H1 (cell line): ENCODE measurements at regions not wholly inside any gene's neighbourhood (a gene's known extent, or its start where the extent isn't known, plus 50 kb on each side); places are given as distances from the start of the nearest gene placed in this dataset.

Experiments used
- CBX5 ChIP-seq: fragments of 300-800, 300-1000 bp; sonication (generic); IDR thresholded peaks from 2 replicates; pipeline ENCODE4 v1.7.1; 2016; ENCODE audit warnings: antibody characterized with exemption, low read length, low read depth
- CTCF ChIP-seq, 3 experiments: IDR thresholded peaks; 1 replicate in 2 of 3; 2 replicates in 1 of 3; pipeline versions ENCODE4 v1.5.1 to v1.6.1; 2011; ENCODE audit warnings: low read length in 3 of 3, mild to moderate bottlenecking in 3 of 3, inconsistent platforms in 2 of 3, low read depth in 1 of 3, moderate library complexity in 1 of 3; ENCODE audit not compliant: insufficient read depth in 1 of 3; ENCODE audit errors: control extremely low read depth in 1 of 3
- EZH2 ChIP-seq: fragments of 200-600 bp; sonication (generic); IDR thresholded peaks from 2 replicates; pipeline ENCODE4 v1.7.1; 2012; ENCODE audit warnings: low read depth, mild to moderate bottlenecking, moderate library complexity, low read length, inconsistent platforms; ENCODE audit not compliant: severe bottlenecking
- MAX ChIP-seq: IDR thresholded peaks from 2 replicates; pipeline ENCODE4 v1.6.1; 2012; ENCODE audit warnings: inconsistent platforms
- POLR2A ChIP-seq, 2 experiments: IDR thresholded peaks; 1 replicate in 1 of 2; 2 replicates in 1 of 2; pipeline ENCODE4 v1.6.1; 2011; ENCODE audit warnings: low read depth in 2 of 2, low read length in 2 of 2, mild to moderate bottlenecking in 2 of 2; ENCODE audit errors: control extremely low read depth in 1 of 2
- POLR2AphosphoS5 ChIP-seq: IDR thresholded peaks from 2 replicates; pipeline ENCODE4 v1.6.1; 2011; ENCODE audit warnings: low read depth, low read length
- RFX5 ChIP-seq: IDR thresholded peaks from 2 replicates; pipeline ENCODE4 v1.6.1; 2011; ENCODE audit warnings: low read depth, low read length, improper control_type of control experiment, borderline replicate concordance
- TAF1 ChIP-seq: IDR thresholded peaks from 2 replicates; pipeline ENCODE4 v1.6.1; 2011; ENCODE audit warnings: mild to moderate bottlenecking, low read depth, low read length
- TCF12 ChIP-seq: IDR thresholded peaks from 2 replicates; pipeline ENCODE4 v1.6.1; 2011; ENCODE audit warnings: low read depth, mild to moderate bottlenecking, low read length
- USF2 ChIP-seq: IDR thresholded peaks from 2 replicates; pipeline ENCODE4 v1.6.1; 2011; ENCODE audit warnings: low read length, improper control_type of control experiment
- YY1 ChIP-seq: IDR thresholded peaks from 2 replicates; pipeline ENCODE4 v1.6.1; 2011; ENCODE audit warnings: low read depth, mild to moderate bottlenecking, low read length

DNA sequence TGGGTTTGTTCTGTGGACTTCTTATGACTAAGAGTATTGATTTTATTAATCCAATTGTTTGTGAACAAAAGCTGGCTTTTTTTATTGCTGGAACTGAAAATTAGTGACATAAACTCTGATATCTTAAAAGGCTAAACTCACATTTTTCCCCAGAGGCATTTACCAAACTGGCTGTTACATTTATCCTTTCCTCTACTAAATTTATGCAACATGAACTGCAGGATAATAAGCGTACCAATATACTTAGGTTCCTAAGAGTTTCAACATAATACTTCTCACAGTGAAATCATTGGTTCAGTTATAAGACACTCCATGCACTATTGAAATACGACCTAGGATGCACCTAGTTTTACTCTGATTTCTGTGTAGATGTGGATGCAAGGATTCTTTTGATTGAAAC, 560.8 kb upstream of the WWC1 start:
- TF ChIP-seq POLR2A (IDR thresholded peaks at IDR 0.05; ENCODE audit: control extremely low read depth in 1 of 2, low read depth in 2 of 2, low read length in 2 of 2) (no peak), RFX5 (no peak), EZH2 (no peak), TCF12 (no peak), CBX5 (no peak), CTCF (IDR thresholded peaks at IDR 0.05; ENCODE audit: control extremely low read depth in 1 of 3, insufficient read depth in 1 of 3, low read depth in 1 of 3, low read length in 3 of 3) (no peak), POLR2AphosphoS5 (no peak), MAX (no peak), TAF1 (no peak), YY1 (no peak), USF2 (no peak)
